ENCODE measurements at regions not wholly inside any gene's neighbourhood (a gene's known extent, or its start where the extent isn't known, plus 50 kb on each side); places are given as distances from the start of the nearest gene placed in this dataset.
"Not testable (repeated sequence)": the region's sequence is repeated elsewhere in the genome, so short reads cannot be mapped to it uniquely, and the experiment has no call there.

DNA sequence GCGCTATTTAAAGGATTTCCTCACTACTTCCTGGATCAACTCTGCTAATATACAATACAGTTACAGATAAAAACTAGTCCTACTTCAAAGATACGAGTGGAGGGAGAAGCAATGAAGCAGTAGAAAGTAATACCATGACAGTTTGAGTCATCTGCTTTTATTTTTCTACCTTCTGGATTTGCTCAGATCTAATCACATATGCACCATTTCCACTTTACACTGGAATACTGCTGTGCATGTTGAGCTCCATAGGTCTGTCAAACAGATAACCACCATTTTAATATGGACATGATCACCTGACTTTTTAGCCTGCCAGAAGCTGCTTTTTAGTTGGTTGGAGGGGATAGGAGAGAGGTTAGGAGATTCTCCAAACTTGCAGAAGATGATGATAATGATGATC lies 92.5 kb downstream of the MMUT start:
- DNase-seq = no peak

DNA sequence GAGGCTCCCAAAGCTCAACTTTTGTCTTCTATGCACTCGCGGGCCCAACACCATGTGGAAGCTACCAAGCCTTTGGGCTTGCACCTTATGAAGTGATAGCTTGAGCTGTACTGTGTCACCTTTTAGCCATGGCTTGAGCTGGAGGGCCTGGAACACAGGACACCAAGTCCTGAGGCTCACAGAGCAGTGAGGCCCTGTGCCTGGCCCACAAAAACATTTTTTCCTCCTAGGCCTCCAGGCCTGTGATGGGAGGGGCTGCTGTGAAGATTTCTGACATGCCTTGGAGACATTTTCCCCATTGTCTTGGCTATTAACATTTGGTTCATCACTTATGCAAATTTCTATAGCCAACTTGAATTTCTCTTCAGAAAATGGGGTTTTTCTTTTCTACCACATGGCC lies 96.5 kb downstream of the MMUT start:
- no peak for DNase-seq

DNA sequence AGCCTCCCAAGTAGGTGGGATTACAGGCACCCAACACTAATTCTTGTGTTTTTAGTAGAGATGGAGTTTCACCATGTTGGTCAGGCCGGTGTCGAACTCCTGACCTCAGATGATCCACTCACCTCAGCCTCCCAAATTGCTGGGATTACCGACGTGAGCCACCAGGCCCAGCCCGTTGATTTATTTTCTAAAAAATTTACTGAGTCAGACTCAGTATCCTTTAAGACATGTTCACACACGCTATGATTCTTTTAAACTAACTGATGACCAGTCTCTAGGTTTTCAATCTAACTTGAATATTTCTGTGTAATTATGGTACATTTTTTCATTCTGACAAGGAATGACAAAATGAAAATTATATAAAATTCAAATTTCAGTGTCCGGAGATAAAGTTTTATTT lies 114.5 kb downstream of the MMUT start:
- DNase-seq = no peak

DNA sequence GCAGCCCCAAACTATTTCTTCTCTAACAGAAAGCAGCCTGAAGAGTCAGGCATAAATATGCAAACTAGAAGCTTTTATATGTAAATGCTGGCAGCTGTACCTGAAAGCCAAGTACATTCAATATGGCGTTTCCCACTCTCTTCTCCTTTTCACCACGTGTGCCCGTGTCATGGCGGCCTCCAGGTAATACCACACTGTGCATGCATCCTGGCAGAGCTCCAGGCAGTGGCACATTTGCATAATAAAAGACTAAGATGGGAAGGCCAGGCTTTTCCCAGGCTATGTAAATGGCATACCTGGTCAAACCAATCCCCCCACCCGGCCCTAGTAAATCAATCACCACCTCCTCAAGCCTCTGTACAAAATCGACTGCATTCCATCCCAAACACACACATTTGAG lies 120.6 kb downstream of the MMUT start:
- no peak for DNase-seq

DNA sequence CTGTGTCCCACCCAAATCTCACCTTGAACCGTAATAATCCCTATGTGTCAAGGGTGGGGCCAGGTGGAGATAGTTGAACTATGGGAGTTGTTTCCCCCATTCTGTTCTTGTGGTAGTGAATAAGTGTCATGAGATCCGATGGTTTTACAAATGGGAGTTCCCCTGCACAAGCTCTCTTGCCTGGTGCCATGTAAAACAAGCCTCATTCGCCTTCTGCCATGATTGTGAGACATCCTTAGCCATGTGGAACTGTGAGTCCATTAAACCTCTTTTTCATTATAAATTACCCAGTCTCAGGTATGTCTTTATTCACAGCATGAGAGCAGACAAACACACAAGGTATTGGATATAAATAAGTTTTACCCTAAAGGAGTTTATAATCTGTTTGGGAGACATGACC lies 121.2 kb downstream of the MMUT start:
- DNase-seq = no peak

DNA sequence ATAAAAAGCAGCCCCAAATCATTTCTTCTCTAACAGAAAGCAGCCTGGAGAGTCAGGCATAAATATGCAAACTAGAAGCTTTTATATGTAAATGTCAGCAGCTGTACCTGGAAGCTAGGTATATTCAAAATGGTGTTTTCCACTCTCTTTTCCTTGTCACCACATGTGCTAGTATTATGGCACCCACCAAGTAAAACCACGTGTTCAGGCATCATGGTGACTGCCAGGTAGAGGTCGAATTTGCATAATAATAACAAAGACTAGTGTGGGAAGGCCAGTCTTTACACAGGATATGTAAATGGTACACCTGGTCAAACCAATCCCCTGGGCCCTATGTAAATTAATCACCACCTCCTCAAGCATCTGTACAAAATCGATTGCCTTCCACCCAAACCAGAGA lies 124.0 kb downstream of the MMUT start:
- DNase-seq = no peak

DNA sequence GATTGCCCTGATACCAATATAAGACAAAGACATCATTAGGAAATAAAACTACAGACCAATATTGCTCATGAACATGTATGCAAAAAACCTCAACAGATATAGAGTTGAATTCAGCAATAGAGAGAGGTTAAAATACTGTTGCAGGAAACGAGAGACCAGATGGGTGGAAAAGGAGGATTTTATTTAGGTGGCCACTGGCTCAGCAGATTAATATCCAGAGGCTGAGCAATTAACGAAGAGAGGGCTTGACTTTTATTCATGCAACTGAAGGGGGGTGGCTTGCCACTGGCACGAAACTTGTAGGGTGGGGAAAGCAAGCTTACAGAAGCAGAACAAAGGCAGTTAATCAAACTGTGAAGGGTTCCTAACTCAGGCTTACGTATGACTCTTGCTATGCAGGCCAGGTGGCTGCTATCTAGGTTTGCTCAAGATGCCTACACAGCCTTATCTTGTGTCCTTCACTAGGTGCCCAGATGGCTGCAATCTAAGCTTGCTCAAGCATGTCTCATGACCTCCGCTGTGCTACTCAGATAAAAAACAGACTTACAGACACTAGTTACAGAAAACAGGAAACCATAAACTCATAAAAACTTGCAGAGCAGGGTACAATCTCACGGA lies 126.4 kb downstream of the MMUT start:
- DNase-seq = no peak

DNA sequence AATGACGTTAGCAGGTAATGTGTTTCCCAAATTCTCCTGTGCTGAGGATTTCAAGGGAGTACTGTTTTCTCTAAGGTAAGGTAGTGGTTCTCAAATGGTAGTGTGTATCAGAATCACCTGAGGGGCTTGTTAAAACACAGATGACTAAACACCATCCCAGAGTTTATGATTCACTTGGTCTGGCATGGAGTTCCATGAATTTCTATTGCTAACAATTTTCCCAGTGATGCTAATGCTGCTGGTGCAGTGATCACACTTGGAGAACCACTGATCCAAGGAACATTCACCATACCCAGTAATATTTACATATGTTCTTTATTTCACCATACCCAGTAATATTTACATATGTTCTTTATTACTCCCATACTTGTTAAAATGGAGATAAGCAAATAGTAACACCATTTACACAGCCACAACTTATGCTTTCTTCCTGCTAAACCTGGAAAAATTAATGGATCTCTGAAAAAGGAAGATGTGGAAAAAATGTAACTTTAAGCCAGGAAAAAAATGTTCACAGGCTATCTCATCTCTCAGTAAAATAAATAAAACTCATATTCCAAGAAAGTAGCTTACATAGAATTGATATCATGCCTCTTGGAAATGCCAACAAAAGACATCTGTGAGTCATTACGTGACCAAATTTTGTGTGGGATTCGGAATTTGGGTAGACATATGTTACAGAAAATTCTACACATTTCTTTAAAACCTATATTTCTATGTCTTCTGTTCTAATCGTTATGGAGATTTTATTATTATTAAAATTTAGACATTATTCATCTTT lies 129.5 kb downstream of the MMUT start:
- no peak for DNase-seq

DNA sequence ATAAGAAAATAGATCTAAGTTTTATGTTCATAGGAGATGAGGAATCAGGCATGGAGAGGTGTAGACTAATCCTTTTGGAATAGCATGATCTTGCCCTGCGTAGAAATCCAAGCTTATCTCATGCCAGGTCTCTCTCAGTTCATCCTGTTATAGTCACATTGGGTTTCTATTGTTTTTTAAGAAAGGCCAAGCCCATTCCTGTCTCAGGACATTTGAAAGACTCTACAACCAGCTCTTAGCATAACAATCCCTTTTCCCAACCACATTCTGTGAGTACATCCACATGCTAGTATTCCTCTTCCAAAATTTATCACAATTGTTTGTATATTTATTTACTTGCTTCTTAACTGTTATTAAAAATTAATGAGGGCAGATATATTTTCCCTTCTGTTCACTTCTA lies 130.3 kb downstream of the MMUT start:
- no peak for DNase-seq

DNA sequence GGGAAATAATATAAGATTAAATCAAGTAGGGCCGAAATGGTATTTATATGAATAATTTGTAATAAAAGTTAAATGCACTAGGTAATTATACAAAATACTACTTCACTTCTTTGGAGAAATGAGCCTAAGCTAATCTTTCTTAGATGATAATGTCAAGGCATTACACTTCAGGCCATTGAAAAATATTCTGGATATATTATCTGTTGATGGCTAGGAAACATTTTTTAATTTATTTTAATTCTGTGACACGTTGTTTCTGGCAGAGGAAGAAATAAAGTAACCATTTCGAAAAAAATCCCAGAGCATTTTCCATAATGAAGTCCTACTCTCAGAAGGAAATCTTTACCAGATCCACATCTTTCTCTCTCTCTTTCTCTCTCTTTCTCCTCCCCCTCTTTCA lies 133.9 kb downstream of the MMUT start:
- no peak for DNase-seq

DNA sequence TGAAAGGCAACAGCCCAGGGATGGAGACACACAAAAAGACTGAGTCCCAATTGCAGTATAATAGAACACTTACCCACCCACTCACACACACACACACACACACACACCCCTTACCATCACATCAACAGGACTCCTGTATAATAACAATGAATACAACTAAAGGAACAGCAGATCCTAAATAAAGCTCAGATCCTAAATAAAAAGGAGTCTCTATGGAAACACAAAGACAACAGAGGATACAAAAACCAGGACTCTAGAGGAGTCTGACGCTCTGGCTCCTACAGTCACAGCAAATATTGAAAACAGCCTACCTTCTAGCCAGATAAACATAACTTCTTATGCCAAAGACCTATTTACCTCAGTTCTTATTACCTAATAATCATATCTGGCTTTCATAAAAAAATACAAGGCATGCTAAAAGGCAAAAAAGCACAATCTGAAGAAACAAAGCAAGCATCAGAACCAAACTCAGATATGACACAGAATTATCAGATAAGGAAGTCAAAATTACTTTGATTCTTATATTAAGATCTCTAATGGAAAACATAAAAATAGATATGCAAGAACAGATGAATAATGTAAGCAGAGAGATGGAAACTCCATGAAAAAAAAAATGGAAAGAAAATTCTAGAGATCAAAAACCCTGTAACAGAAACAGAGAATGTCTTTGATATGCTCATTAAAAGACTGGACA lies 134.9 kb downstream of the MMUT start:
- DNase-seq = no peak

DNA sequence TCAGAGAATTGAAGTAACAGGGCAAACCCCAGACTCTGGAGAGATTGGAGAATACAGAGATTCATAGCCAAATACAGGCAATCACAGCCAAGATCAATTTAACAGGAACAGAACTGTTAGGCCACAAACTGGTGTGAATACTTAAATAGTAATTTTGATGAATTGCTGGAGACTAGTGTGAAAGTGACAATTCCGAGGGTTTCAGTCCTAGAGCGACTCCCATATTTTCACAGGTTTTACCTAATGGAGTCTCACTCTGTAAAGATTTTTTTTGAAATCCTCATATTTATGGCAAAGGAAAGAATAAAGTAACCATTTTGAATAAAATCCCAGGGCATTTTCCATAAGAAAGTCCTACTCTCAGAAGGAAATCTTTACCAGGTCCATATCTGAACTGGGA lies 135.5 kb downstream of the MMUT start:
- no peak for DNase-seq

DNA sequence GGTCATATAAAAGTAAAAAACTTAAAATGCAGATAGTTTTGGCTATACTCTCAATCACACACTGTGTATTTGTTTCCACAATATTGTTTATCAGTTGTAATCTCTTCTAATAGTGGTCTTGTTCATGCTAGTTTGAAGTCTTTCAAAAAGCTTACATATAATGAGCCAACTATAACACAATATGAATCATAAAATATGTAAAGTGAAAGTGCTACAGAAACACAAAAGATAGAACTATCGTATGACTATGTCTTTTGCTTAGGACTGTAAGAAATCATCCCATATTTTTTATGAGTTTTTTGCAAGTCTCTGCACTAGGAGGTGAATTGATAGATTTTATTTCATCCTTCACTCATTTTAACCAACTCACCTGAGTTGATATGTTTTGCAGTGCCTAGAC lies 136.0 kb downstream of the MMUT start:
- DNase-seq = no peak

DNA sequence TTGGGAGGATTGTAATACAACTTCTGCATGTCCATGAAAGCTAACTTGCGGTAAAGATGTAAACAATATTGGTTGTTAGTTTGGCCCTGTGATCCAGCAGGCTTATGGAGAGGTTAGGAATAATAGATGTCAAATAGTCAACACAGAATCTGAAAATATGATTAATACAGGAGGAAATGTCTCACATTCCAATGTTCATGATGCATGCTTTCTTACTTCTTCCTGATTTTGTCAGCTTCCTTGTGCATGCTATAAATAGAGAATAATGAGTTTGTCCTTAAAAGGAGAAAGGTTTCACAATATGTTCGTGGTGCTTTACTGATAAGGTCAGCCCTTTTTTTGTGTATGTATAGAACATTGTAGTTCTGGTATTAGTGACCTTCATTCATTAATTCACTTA lies 136.7 kb downstream of the MMUT start:
- DNase-seq = no peak

DNA sequence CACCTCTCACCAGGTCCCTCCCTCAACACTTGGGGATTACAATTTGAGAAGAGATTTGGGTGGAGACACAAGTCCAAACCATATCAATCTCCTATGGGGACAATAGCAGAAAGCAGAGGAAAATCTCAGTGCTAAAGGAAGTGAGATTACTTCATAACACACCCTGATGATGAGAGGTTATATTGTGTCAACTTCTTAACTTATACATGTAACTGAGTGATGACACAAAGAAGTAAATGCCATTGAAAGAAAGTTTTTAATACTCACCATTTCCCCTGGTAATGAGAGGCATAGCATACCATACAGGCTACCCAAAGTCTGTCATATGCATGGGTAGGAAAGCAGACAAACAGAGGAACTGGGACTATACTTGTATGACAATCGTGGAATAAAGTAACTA lies 137.2 kb downstream of the MMUT start:
- DNase-seq = no peak

DNA sequence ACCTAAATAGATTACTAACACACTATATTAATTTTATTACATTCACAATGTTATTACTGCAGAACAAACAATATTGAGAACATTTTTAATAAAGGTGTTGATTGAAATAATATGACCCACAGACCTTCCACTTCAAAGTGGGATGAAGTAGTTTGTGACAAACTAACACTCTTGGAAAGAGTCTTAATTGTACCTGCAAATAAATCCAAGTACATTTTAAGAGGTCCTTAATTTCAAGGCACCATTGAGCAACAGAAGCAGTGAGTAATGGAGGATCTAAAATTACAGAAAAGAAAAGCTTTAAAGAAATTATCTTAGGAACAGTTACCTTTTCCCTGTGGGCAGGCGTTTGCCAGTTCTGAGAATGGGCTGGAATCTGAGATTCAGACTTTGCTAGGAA lies 140.2 kb downstream of the MMUT start:
- no peak for DNase-seq

DNA sequence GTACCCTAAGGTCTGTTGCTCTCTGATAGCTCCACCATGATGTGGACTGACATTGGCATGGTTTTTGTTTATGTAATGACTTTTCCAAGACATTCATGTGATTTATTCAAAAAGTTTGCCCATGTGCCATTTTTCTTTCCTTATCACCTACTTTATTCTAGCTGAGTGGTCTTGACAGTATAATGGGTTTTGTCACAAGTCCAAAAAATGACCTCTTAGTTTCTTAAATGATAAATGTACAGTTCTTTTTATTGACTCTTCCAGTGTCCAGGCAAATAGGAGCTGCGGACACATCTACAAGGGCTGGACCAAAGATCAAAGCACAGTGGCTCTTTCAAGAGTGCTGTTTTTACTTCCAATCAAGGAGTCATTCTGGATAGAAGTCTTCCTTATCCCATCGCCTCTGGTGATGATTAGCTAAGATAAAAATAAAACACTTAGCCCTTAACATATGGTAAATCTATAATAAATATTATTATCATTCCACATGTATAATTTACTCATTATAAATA lies 141.4 kb downstream of the MMUT start:
- DNase-seq = no peak

DNA sequence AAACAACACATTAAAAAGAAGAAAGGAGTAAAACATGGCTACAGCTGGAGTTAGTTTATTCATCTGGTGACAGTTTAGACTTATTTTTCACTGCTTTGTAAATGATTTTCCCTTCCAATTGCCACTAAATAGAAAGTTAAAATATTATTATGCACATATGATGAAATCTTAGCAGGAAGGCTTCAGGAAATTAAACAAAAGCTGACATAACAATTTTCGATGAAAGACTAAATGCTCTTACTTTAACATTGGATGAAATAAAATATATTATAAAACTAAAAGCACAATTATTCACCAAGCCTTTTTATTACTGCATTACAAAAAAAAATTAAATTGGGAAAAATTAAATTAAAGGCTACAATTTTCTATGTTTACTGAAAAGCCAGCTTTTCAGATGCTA lies 158.0 kb downstream of the MMUT start:
- DNase-seq = no peak

DNA sequence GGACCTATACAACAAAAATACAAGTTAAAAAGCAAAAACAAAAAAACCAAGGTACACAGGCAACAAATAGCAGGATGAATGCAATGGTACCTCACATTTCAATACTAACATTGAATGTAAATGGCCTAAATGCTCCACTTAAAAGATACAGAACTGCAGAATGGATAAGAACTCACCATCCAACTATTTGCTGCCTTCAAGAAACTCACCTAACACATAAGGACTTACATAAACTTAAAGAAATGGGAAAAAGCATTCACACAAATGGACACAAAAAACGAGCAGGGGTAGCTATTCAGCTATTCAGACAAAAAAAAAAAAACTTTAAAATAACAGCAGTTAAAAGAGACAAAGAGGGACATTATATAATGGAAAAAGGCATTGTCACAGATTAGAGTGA lies 158.7 kb downstream of the MMUT start:
- DNase-seq = not testable (repeated sequence)

DNA sequence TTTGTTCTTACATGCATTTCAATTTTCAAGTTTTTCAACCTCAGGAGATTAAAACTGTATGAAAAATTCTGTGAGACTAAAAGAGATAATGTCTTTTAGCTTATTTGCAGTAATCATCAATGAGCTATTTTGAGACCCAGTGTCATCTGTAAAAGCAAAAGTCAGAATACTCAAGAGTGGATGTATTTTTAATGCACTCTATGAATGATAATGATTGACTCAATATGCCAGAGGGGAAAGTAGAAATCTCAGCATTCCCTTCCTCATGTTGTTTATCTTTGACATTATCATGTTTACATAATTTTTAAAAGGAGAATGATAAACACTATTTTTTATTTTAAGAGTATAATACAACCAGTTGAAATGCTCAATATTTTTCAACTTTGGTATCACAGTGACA lies 162.1 kb downstream of the MMUT start:
- DNase-seq = no peak

DNA sequence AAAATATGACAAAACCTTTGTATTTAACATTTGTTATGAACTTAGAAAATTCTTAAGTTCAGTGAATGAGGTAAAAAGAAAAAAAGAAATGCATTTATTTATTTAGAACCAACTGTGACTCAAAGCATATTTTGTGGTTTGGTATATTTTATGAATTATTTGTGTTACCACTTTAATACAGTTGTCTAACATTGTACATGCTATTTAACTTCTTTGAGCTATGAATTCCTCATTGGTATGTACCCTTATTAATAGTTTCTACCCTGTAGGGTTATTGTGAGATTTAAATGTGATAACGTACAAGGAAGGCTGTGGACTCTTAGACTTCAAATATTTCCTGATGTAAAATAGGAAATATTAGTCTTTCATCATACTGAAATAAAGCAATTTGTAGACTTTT lies 162.6 kb downstream of the MMUT start:
- no peak for DNase-seq

DNA sequence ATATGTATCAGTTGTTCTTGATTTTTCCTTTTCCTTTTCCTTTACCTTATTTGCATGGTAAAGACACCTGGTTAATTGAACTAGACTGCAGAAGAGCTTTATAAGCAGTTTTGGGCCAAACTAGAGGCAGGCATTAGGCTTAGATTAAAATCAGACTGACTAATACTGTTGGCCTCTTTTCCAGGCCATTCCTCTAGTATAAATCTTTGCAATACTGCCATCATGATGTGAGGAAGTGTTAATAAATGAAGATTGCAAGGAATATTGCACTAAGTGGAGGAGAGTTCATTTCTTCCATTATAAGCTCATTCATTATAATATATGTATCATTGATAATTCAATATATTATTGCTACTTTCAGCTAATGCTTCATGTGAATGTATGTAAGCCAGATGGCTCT lies 163.8 kb downstream of the MMUT start:
- no peak for DNase-seq

DNA sequence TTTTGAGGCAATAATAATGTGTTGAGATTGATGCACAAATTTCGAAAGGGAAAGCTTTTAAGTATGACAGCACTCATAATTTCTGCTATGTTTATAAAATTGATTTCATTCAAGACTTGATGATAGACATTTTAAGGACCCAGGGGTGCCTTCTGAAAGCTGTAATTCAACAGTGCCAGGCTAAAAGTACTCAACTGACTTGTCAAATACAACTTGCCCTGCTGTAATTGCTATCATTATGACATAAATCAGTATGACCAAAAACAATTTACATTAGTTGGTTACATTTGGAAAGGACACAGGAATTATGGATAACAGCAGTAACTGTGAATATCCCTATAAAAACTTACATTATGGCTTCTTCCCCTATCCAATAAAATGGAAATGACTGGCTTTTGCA lies 178.9 kb downstream of the MMUT start:
- DNase-seq = no peak

Data from right hindlimb (tissue), 1 donor.